Activated T-cell treated with anti-CD3 and anti-CD28 coated beads, Interleukin-2, amount 50 U/mL, for 1 hour (primary cell): ENCODE measurements at regions not wholly inside any gene's neighbourhood (a gene's known extent, or its start where the extent isn't known, plus 50 kb on each side); places are given as distances from the start of the nearest gene placed in this dataset.
A peak's percentile ranks its signal among the peaks of the same experiment; 100 is the strongest.

ENCODE experiments used
- DNase-seq: peaks from one replicate; pipeline ENCODE4 v3.0.0-alpha.2; 2020

GRCh38 chr4:1492651-1493539 lies 86.7 kb upstream of the NKX1-1 start:
- DNase-seq = no peak

- DNase-seq = peak; percentile 4
These were observed 85.9 kb upstream of the NKX1-1 start for GRCh38 chr4:1492142-1492457.

- peak; percentile 10 for DNase-seq
These were observed 85.3 kb upstream of the NKX1-1 start for GRCh38 chr4:1491328-1492141.

GRCh38 chr4:1490654-1491327 lies 84.5 kb upstream of the NKX1-1 start:
- peak; percentile 5 for DNase-seq

GRCh38 chr4:1490011-1490653 lies 83.9 kb upstream of the NKX1-1 start:
- DNase-seq = no peak

- DNase-seq = no peak
These were observed 83.4 kb upstream of the NKX1-1 start for GRCh38 chr4:1489639-1489995.

GRCh38 chr4:1488831-1489638 lies 82.8 kb upstream of the NKX1-1 start:
- no peak for DNase-seq

- DNase-seq = no peak
These were observed 82.1 kb upstream of the NKX1-1 start for GRCh38 chr4:1488357-1488756.

GRCh38 chr4:1487761-1488160 lies 81.5 kb upstream of the NKX1-1 start:
- DNase-seq = no peak

- DNase-seq = no peak
These were observed 80.9 kb upstream of the NKX1-1 start for GRCh38 chr4:1487106-1487505.

- no peak for DNase-seq
These were observed 79.0 kb upstream of the NKX1-1 start for GRCh38 chr4:1485280-1485679.

- peak; percentile 8 for DNase-seq
These were observed 74.5 kb upstream of the NKX1-1 start for GRCh38 chr4:1480720-1481119.

- DNase-seq = no peak
These were observed 73.2 kb upstream of the NKX1-1 start for GRCh38 chr4:1479454-1479853.

GRCh38 chr4:1478766-1479355 lies 72.6 kb upstream of the NKX1-1 start:
- no peak for DNase-seq

GRCh38 chr4:1477045-1477840 lies 71.0 kb upstream of the NKX1-1 start:
- no peak for DNase-seq

GRCh38 chr4:1476140-1476513 lies 69.9 kb upstream of the NKX1-1 start:
- DNase-seq = no peak

- DNase-seq = no peak
These were observed 69.3 kb upstream of the NKX1-1 start for GRCh38 chr4:1475277-1476139.

- no peak for DNase-seq
These were observed 68.2 kb upstream of the NKX1-1 start for GRCh38 chr4:1474126-1475090.

- no peak for DNase-seq
These were observed 67.5 kb upstream of the NKX1-1 start for GRCh38 chr4:1473718-1474117.
